ENCODE measurements at regions not wholly inside any gene's neighbourhood (a gene's known extent, or its start where the extent isn't known, plus 50 kb on each side); places are given as distances from the start of the nearest gene placed in this dataset.

- no peak for TF ChIP-seq REST (IDR thresholded peaks at IDR 0.05; ENCODE audit: insufficient read depth in 1 of 2, low read depth in 2 of 2, low read length in 2 of 2)
- TF ChIP-seq SIN3A (IDR thresholded peaks at IDR 0.05; ENCODE audit: borderline replicate concordance, insufficient read depth, low read length): no peak
- no peak for TF ChIP-seq POLR2AphosphoS5 (IDR thresholded peaks at IDR 0.05; ENCODE audit: low read depth, low read length)
- no peak for TF ChIP-seq TAF1 (IDR thresholded peaks at IDR 0.05; ENCODE audit: borderline replicate concordance, insufficient read depth, low read length)
These were observed 202.6 kb upstream of the ATP10A start for GRCh38 chr15:26065723-26066122.
